Liver (tissue), 3 donors: ENCODE measurements at regions not wholly inside any gene's neighbourhood (a gene's known extent, or its start where the extent isn't known, plus 50 kb on each side); places are given as distances from the start of the nearest gene placed in this dataset.

Experiments used
- EGR1 ChIP-seq, 2 donors: IDR thresholded peaks; 2 replicates each; pipeline ENCODE4 v1.6.1; 2016 to 2018; ENCODE audit warnings: antibody characterized with exemption in 2 of 2, low read depth in 2 of 2
- FOXA1 ChIP-seq: IDR thresholded peaks from 2 replicates; pipeline ENCODE4 v1.6.1; 2016; ENCODE audit warnings: antibody characterized with exemption
- GABPA ChIP-seq, 2 donors: IDR thresholded peaks in 1 of 2; conservative IDR thresholded peaks in 1 of 2; 2 replicates each; pipeline ENCODE4 v1.6.1; 2016; ENCODE audit warnings: antibody characterized with exemption in 2 of 2, mild to moderate bottlenecking in 1 of 2, moderate library complexity in 1 of 2
- HNF4A ChIP-seq, 2 donors: conservative IDR thresholded peaks; 2 replicates each; pipeline ENCODE4 v1.6.1; 2016; ENCODE audit warnings: antibody characterized with exemption in 2 of 2, mild to moderate bottlenecking in 2 of 2
- JUND ChIP-seq, 2 donors: IDR thresholded peaks; 2 replicates each; pipeline ENCODE4 v1.6.1; 2016; ENCODE audit warnings: antibody characterized with exemption in 2 of 2
- RAD21 ChIP-seq, 2 donors: IDR thresholded peaks; 2 replicates each; pipeline ENCODE4 v1.6.1; 2016; ENCODE audit warnings: antibody characterized with exemption in 2 of 2, mild to moderate bottlenecking in 2 of 2
- RXRA ChIP-seq, 2 donors: IDR thresholded peaks; 2 replicates each; pipeline ENCODE4 v1.6.1; 2017 to 2018; ENCODE audit warnings: antibody characterized with exemption in 2 of 2, mild to moderate bottlenecking in 1 of 2
- SP1 ChIP-seq: IDR thresholded peaks from 2 replicates; pipeline ENCODE4 v1.6.1; 2018; ENCODE audit warnings: antibody characterized with exemption, mild to moderate bottlenecking
- TAF1 ChIP-seq: conservative IDR thresholded peaks from 2 replicates; pipeline ENCODE4 v1.6.1; 2016; ENCODE audit warnings: antibody characterized with exemption, mild to moderate bottlenecking
- YY1 ChIP-seq: IDR thresholded peaks from 2 replicates; pipeline ENCODE4 v1.6.1; 2016; ENCODE audit warnings: antibody characterized with exemption, mild to moderate bottlenecking
- TF ChIP-seq, protein P1 (sequence below): IDR thresholded peaks from 2 replicates; pipeline ENCODE4 v1.6.1; 2016; ENCODE audit warnings: antibody characterized with exemption, mild to moderate bottlenecking
- TF ChIP-seq, protein P2 (sequence below): fragments of 150-350 bp; IDR thresholded peaks from 2 replicates; pipeline ENCODE4 v1.5.1; 2017; ENCODE audit warnings: improper control_type of control experiment, low read depth, low read length; ENCODE audit not compliant: missing input control
- TF ChIP-seq, protein P3 (sequence below): IDR thresholded peaks from 2 replicates; pipeline ENCODE4 v1.6.1; 2016; ENCODE audit warnings: antibody characterized with exemption
- TF ChIP-seq, protein P4 (sequence below): IDR thresholded peaks from 2 replicates; pipeline ENCODE4 v1.6.1; 2016; ENCODE audit warnings: antibody characterized with exemption
- donor health status: healthy.
- donor health status: healthy.

DNA sequence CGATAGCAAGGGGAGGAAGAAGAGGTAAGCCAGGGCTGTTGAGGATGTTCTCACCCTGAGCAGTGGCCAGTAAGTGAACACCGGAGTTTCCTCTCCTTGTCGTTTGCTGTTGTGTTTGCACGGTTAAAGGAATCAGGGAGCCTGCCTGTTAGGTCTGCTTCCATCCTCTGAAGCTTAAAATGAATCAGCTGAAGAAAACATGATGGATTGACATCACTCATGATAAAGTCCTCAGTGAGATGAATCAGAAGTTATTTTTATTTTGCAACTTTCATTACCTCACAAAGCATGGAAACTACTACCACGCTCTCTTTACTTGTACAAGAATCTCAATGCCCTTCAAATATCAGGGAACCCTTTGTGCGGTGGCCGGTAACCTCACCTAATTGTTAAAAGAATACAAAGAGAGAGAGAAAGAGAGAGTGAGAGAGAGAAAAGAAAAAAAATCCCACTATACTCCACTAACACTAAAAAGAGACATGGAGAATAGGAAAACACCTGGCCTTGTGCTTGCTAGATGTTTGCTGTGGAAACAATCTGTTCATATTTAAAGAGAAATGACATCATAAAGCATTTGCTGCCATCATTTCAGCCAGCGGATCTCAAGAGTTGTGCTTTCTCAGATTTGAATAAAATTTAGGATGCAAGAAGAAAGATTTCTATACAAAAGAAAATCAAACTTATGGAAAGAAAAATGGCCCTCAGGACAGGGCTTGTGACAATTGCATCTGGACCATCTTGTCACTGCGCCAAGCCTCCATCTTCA lies 441.6 kb upstream of the SALL1 start:
- TF ChIP-seq, protein P1, sequence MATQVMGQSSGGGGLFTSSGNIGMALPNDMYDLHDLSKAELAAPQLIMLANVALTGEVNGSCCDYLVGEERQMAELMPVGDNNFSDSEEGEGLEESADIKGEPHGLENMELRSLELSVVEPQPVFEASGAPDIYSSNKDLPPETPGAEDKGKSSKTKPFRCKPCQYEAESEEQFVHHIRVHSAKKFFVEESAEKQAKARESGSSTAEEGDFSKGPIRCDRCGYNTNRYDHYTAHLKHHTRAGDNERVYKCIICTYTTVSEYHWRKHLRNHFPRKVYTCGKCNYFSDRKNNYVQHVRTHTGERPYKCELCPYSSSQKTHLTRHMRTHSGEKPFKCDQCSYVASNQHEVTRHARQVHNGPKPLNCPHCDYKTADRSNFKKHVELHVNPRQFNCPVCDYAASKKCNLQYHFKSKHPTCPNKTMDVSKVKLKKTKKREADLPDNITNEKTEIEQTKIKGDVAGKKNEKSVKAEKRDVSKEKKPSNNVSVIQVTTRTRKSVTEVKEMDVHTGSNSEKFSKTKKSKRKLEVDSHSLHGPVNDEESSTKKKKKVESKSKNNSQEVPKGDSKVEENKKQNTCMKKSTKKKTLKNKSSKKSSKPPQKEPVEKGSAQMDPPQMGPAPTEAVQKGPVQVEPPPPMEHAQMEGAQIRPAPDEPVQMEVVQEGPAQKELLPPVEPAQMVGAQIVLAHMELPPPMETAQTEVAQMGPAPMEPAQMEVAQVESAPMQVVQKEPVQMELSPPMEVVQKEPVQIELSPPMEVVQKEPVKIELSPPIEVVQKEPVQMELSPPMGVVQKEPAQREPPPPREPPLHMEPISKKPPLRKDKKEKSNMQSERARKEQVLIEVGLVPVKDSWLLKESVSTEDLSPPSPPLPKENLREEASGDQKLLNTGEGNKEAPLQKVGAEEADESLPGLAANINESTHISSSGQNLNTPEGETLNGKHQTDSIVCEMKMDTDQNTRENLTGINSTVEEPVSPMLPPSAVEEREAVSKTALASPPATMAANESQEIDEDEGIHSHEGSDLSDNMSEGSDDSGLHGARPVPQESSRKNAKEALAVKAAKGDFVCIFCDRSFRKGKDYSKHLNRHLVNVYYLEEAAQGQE: no peak
- TF ChIP-seq, protein P2, sequence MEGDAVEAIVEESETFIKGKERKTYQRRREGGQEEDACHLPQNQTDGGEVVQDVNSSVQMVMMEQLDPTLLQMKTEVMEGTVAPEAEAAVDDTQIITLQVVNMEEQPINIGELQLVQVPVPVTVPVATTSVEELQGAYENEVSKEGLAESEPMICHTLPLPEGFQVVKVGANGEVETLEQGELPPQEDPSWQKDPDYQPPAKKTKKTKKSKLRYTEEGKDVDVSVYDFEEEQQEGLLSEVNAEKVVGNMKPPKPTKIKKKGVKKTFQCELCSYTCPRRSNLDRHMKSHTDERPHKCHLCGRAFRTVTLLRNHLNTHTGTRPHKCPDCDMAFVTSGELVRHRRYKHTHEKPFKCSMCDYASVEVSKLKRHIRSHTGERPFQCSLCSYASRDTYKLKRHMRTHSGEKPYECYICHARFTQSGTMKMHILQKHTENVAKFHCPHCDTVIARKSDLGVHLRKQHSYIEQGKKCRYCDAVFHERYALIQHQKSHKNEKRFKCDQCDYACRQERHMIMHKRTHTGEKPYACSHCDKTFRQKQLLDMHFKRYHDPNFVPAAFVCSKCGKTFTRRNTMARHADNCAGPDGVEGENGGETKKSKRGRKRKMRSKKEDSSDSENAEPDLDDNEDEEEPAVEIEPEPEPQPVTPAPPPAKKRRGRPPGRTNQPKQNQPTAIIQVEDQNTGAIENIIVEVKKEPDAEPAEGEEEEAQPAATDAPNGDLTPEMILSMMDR: no peak
- TF ChIP-seq SP1 (no peak), HNF4A (conservative IDR thresholded peaks at IDR 0.05) (no peak), YY1 (no peak), GABPA (IDR thresholded peaks at IDR 0.05 in 1 of 2, conservative IDR thresholded peaks at IDR 0.05 in 1 of 2) (no peak), TAF1 (no peak), JUND (IDR thresholded peaks at IDR 0.05) (no peak), RAD21 (IDR thresholded peaks at IDR 0.05) (no peak), RXRA (IDR thresholded peaks at IDR 0.05) (no peak), FOXA1 (no peak), EGR1 (IDR thresholded peaks at IDR 0.05; ENCODE audit: low read depth in 2 of 2) (no peak)
- TF ChIP-seq, protein P3, sequence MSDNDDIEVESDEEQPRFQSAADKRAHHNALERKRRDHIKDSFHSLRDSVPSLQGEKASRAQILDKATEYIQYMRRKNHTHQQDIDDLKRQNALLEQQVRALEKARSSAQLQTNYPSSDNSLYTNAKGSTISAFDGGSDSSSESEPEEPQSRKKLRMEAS: no peak
- TF ChIP-seq, protein P4, sequence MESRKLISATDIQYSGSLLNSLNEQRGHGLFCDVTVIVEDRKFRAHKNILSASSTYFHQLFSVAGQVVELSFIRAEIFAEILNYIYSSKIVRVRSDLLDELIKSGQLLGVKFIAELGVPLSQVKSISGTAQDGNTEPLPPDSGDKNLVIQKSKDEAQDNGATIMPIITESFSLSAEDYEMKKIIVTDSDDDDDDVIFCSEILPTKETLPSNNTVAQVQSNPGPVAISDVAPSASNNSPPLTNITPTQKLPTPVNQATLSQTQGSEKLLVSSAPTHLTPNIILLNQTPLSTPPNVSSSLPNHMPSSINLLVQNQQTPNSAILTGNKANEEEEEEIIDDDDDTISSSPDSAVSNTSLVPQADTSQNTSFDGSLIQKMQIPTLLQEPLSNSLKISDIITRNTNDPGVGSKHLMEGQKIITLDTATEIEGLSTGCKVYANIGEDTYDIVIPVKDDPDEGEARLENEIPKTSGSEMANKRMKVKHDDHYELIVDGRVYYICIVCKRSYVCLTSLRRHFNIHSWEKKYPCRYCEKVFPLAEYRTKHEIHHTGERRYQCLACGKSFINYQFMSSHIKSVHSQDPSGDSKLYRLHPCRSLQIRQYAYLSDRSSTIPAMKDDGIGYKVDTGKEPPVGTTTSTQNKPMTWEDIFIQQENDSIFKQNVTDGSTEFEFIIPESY: no peak
